Fibroblast of lung (primary cell): ENCODE measurements at regions not wholly inside any gene's neighbourhood (a gene's known extent, or its start where the extent isn't known, plus 50 kb on each side); places are given as distances from the start of the nearest gene placed in this dataset.

Source experiments
- EZH2 ChIP-seq: IDR thresholded peaks from 2 replicates; pipeline ENCODE4 v1.5.1; 2012; ENCODE audit warnings: low read length, control low read depth, mild to moderate bottlenecking; ENCODE audit errors: missing control alignments
- TF ChIP-seq, protein P1 (sequence below), 2 donors: IDR thresholded peaks in 1 of 2; conservative IDR thresholded peaks in 1 of 2; 1 replicate in 1 of 2; 2 replicates in 1 of 2; pipeline ENCODE4 v1.5.1; 2011 to 2012; ENCODE audit warnings: low read length in 2 of 2, control low read depth in 1 of 2, inconsistent platforms in 1 of 2, low read depth in 1 of 2, mild to moderate bottlenecking in 1 of 2

DNA sequence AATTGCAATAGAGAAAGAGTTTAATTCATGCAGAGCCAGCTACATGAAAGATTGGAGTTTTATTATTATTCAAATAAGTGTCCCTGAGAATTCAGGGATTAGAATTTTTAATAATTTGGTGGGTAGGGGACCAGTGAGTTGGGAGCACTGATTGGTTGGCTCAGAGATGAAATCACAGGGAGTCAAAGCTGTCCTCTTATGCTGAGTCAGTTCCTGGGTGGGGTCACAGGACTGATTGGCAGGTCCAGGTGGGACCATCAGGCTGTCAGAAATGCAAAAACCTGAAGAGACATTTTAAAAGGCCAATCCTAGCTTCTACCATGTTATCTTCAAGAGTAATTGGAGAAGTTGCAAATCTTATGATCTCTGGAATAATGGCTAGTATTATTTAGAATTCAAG is 56.0 kb upstream of the KAT6B start:
- TF ChIP-seq, protein P1, sequence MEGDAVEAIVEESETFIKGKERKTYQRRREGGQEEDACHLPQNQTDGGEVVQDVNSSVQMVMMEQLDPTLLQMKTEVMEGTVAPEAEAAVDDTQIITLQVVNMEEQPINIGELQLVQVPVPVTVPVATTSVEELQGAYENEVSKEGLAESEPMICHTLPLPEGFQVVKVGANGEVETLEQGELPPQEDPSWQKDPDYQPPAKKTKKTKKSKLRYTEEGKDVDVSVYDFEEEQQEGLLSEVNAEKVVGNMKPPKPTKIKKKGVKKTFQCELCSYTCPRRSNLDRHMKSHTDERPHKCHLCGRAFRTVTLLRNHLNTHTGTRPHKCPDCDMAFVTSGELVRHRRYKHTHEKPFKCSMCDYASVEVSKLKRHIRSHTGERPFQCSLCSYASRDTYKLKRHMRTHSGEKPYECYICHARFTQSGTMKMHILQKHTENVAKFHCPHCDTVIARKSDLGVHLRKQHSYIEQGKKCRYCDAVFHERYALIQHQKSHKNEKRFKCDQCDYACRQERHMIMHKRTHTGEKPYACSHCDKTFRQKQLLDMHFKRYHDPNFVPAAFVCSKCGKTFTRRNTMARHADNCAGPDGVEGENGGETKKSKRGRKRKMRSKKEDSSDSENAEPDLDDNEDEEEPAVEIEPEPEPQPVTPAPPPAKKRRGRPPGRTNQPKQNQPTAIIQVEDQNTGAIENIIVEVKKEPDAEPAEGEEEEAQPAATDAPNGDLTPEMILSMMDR (conservative IDR thresholded peaks at IDR 0.05 in 1 of 2, IDR thresholded peaks at IDR 0.05 in 1 of 2; ENCODE audit: low read depth in 1 of 2, low read length in 2 of 2) = no peak
- TF ChIP-seq EZH2 = no peak
